ENCODE measurements at regions not wholly inside any gene's neighbourhood (a gene's known extent, or its start where the extent isn't known, plus 50 kb on each side); places are given as distances from the start of the nearest gene placed in this dataset.

DNA sequence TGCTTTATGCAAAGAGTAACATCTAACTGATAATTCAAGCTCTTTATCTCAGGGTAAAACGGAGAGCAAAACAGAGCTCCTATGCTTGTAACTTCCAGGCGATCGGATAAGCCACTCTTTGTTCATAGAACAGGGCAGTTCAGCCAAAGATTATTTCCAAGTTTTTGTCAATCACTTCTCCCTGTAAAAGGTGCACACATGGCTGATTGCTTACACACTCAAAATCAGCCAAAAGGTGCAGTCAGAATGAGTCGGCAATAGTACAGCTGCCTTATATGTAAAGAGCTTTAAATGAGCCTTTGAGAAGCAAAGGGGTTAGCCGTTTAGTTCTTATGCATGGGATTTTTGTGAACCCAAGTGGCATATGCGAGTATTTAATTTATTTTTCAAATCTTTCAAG is 449.6 kb upstream of the POU3F2 start:
- TF ChIP-seq, protein P1, sequence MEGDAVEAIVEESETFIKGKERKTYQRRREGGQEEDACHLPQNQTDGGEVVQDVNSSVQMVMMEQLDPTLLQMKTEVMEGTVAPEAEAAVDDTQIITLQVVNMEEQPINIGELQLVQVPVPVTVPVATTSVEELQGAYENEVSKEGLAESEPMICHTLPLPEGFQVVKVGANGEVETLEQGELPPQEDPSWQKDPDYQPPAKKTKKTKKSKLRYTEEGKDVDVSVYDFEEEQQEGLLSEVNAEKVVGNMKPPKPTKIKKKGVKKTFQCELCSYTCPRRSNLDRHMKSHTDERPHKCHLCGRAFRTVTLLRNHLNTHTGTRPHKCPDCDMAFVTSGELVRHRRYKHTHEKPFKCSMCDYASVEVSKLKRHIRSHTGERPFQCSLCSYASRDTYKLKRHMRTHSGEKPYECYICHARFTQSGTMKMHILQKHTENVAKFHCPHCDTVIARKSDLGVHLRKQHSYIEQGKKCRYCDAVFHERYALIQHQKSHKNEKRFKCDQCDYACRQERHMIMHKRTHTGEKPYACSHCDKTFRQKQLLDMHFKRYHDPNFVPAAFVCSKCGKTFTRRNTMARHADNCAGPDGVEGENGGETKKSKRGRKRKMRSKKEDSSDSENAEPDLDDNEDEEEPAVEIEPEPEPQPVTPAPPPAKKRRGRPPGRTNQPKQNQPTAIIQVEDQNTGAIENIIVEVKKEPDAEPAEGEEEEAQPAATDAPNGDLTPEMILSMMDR (IDR thresholded peaks at IDR 0.05; ENCODE audit: low read depth, low read length, poor library complexity, severe bottlenecking) = no peak
- no peak for TF ChIP-seq EZH2phosphoT487 (IDR thresholded peaks at IDR 0.05; ENCODE audit: borderline replicate concordance, low read length)
